ENCODE measurements at regions not wholly inside any gene's neighbourhood (a gene's known extent, or its start where the extent isn't known, plus 50 kb on each side); places are given as distances from the start of the nearest gene placed in this dataset.

GRCh38 chr2:48134704-48135103, 179.8 kb upstream of the FOXN2 start:
- TF ChIP-seq, protein P1, sequence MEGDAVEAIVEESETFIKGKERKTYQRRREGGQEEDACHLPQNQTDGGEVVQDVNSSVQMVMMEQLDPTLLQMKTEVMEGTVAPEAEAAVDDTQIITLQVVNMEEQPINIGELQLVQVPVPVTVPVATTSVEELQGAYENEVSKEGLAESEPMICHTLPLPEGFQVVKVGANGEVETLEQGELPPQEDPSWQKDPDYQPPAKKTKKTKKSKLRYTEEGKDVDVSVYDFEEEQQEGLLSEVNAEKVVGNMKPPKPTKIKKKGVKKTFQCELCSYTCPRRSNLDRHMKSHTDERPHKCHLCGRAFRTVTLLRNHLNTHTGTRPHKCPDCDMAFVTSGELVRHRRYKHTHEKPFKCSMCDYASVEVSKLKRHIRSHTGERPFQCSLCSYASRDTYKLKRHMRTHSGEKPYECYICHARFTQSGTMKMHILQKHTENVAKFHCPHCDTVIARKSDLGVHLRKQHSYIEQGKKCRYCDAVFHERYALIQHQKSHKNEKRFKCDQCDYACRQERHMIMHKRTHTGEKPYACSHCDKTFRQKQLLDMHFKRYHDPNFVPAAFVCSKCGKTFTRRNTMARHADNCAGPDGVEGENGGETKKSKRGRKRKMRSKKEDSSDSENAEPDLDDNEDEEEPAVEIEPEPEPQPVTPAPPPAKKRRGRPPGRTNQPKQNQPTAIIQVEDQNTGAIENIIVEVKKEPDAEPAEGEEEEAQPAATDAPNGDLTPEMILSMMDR (IDR thresholded peaks at IDR 0.05), result no peak
- no peak overlapping the region for H3K4me3 ChIP-seq
- no peak for DNase-seq (ENCODE audit: low spot score)

GRCh38 chr2:48135797-48136196, 178.7 kb upstream of the FOXN2 start:
- no peak overlapping the region for H3K4me3 ChIP-seq
- TF ChIP-seq, protein P1 (IDR thresholded peaks at IDR 0.05), result no peak
- no peak for DNase-seq (ENCODE audit: low spot score)
- no peak overlapping the region for H3K27ac ChIP-seq

More at GRCh38 chr2:48134704-48135103, 179.8 kb upstream of the FOXN2 start:
- no peak overlapping the region for H3K27ac ChIP-seq

DNA sequence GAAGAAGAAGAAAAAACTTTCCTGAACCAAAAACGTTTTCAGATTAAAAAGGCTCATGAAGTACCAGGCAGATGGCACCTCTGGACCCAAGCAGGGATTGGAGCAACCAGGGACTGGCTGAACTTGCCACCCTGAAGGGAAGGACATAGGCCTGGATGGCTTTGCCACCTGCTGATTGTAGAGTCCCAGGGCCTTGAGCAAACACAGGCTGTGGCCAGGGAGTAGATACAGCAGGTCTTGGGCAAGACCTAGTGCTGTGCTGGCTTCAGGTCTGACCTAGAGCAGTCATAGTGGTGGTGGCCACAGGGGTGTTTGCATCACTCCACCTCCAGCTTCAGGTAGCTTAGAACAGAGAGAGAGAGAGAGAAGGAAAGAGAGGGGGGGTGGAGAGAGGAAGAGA, 176.7 kb upstream of the FOXN2 start:
- TF ChIP-seq, protein P1 (IDR thresholded peaks at IDR 0.05), result no peak
- Histone ChIP-seq H3K27ac (no peak overlapping the region), H3K4me3 (no peak overlapping the region)
- no peak for DNase-seq (ENCODE audit: low spot score)

DNA sequence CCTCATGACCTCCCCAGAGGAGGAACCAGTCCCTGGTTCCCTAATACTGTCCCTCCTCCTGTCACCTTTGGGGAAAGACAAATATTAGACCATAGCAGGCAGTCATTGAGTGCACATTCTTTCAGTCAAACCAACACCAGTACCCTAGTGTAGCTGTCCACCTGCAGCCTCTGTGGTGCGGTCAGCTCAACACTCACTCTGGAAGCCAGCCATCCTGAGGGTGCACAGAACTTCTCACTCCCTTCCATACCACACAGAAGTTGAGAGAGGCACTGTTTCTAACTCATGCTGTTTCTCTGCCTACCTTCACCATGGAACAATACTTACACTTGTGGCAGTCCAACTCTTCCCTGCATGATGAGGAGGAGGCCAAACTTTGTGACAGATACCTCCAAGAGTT, 175.6 kb upstream of the FOXN2 start:
- TF ChIP-seq, protein P1 (IDR thresholded peaks at IDR 0.05), result no peak
- Histone ChIP-seq H3K27ac (no peak overlapping the region), H3K4me3 (no peak overlapping the region)
- DNase-seq (ENCODE audit: low spot score), result no peak

GRCh38 chr2:48140586-48140985, 173.9 kb upstream of the FOXN2 start:
- no peak for DNase-seq (ENCODE audit: low spot score)
- no peak overlapping the region for H3K27ac ChIP-seq
- TF ChIP-seq, protein P1 (IDR thresholded peaks at IDR 0.05), result no peak
- no peak overlapping the region for H3K4me3 ChIP-seq

- TF ChIP-seq, protein P1 (IDR thresholded peaks at IDR 0.05), result no peak
- no peak overlapping the region for H3K27ac ChIP-seq
- H3K4me3 ChIP-seq, result no peak overlapping the region
- DNase-seq (ENCODE audit: low spot score), result no peak
These were observed 169.7 kb upstream of the FOXN2 start for GRCh38 chr2:48144777-48145176.

DNA sequence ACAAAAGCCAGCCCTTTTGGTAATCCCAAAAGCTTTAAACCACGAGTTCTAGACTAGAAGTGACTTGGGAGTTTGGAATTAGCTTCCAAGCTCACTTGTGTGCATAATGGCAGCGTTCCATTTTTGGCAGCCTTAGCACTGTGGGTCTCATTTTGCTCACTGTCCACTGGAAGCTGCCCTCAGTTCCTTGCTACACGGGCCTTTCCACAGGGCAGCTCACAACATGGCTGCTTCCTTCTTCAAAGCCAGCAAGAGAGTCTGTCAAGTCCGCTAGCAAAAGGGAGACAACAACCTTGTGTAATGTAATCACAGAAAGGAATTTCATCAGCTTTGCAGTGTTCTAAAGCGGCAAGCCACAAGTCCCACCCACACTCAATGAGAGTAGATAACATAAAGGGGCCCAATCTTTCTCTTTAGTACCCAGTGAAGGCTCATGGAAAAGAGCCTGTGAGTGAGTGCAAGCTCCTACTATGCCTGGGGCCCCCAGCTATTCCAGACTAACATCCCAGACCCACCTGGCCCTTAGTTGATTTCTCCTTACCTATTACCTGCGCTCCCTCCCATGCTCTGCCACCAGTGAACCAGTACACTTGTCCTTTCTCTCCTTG, 168.5 kb upstream of the FOXN2 start:
- no peak overlapping the region for H3K4me3 ChIP-seq
- TF ChIP-seq, protein P1 (IDR thresholded peaks at IDR 0.05), result no peak
- no peak overlapping the region for H3K27ac ChIP-seq
- DNase-seq (ENCODE audit: low spot score), result no peak

Measured in coronary artery (tissue), 2 donors.